GM06990 (cell line): ENCODE measurements at regions not wholly inside any gene's neighbourhood (a gene's known extent, or its start where the extent isn't known, plus 50 kb on each side); places are given as distances from the start of the nearest gene placed in this dataset.
A peak's percentile ranks its signal among the peaks of the same experiment; 100 is the strongest.

Experiments
- DNase-seq: peaks from one replicate; pipeline ENCODE4 v3.0.0-alpha.2; 2011; ENCODE audit not compliant: insufficient read length; ENCODE audit errors: extremely low read depth
- H3K27me3 ChIP-seq: replicated peaks from 2 replicates; pipeline ENCODE4 v1.6.0; 2011; ENCODE audit warnings: low read length; ENCODE audit not compliant: control insufficient read depth, insufficient read depth
- H3K36me3 ChIP-seq: 2 replicates; pipeline ENCODE4 v1.5.1; 2011; ENCODE audit warnings: low read length; ENCODE audit not compliant: control insufficient read depth, insufficient read depth
- H3K4me3 ChIP-seq: replicated peaks from 2 replicates; pipeline ENCODE4 v1.5.1; 2011; ENCODE audit warnings: low read depth, mild to moderate bottlenecking, control low read depth, low read length
- CTCF ChIP-seq: IDR thresholded peaks from 2 replicates; pipeline ENCODE4 v1.5.1; 2011; ENCODE audit warnings: low read length, control low read depth, mild to moderate bottlenecking, inconsistent platforms; ENCODE audit not compliant: insufficient read depth, poor library complexity, severe bottlenecking

GRCh38 chr6:153563001-153563400 is 431.9 kb upstream of the RGS17 start:
- no peak overlapping the region for H3K4me3 ChIP-seq
- no peak for TF ChIP-seq CTCF
- DNase-seq, result no peak
- H3K27me3 ChIP-seq, result no peaks in the 10 kb centered on the region; the same call in 1 of the 2 replicates
- no peaks in the 10 kb centered on the region for H3K36me3 ChIP-seq

- no peak for DNase-seq
- peak; percentile 54 for TF ChIP-seq CTCF
- Histone ChIP-seq H3K36me3 (no peaks in the 10 kb centered on the region), H3K4me3 (no peak overlapping the region), H3K27me3 (no peaks in the 10 kb centered on the region)
These were observed 422.5 kb upstream of the RGS17 start for GRCh38 chr6:153553627-153554026.

GRCh38 chr6:153539602-153540001 is 408.5 kb upstream of the RGS17 start:
- Histone ChIP-seq H3K36me3 (no peaks in the 10 kb centered on the region), H3K4me3 (no peak overlapping the region), H3K27me3 (no peaks in the 10 kb centered on the region)
- TF ChIP-seq CTCF, result no peak
- DNase-seq, result no peak

- TF ChIP-seq CTCF, result no peak
- H3K36me3 ChIP-seq, result no peaks in the 10 kb centered on the region
- no peaks in the 10 kb centered on the region for H3K27me3 ChIP-seq
- DNase-seq, result no peak
- H3K4me3 ChIP-seq, result no peak overlapping the region
These were observed 407.4 kb upstream of the RGS17 start for GRCh38 chr6:153538491-153538890.

GRCh38 chr6:153537422-153537821 is 406.3 kb upstream of the RGS17 start:
- no peak overlapping the region for H3K4me3 ChIP-seq

More at GRCh38 chr6:153537422-153537821, 406.3 kb upstream of the RGS17 start:
- DNase-seq, result no peak
- no peaks in the 10 kb centered on the region for H3K36me3 ChIP-seq
- TF ChIP-seq CTCF, result no peak
- H3K27me3 ChIP-seq, result no peaks in the 10 kb centered on the region
